CD4-positive, alpha-beta T cell (primary cell): ENCODE measurements at regions not wholly inside any gene's neighbourhood (a gene's known extent, or its start where the extent isn't known, plus 50 kb on each side); places are given as distances from the start of the nearest gene placed in this dataset.

Experiments
- ATAC-seq: fragments of 200-7000 bp; cut with Tn5 transposase; one replicate; pipeline ENCODE4 v1.10.0; 2022; ENCODE audit warnings: mild to moderate bottlenecking; ENCODE audit not compliant: poor library complexity
- CTCF ChIA-PET: fragments of 350-600 bp; sonication (Branson Sonifier 250); formaldehyde crosslinking; loops from one replicate; lab custom pipeline; 2021; ENCODE audit warnings: antibody characterized with exemption, inconsistent platforms; lab: Charles Lee
- POLR2A ChIA-PET: fragments of 350-600 bp; sonication (Branson Sonifier 250); formaldehyde crosslinking; loops from one replicate; lab custom pipeline; 2021; ENCODE audit warnings: antibody characterized with exemption, inconsistent platforms; lab: Charles Lee
- DNase-seq, 14 experiments: peaks; one replicate each; pipeline ENCODE4 v3.0.0-alpha.2; 2013 to 2020; ENCODE audit warnings: mixed read lengths in 2 of 14
- H3K27ac ChIP-seq, 2 donors: one replicate each; pipeline versions ENCODE4 v1.5.1 to v1.7.0; 2013; ENCODE audit warnings: low read length in 2 of 2, low read depth in 1 of 2, mild to moderate bottlenecking in 1 of 2
- H3K27me3 ChIP-seq, 2 experiments: 1 replicate in 1 of 2; 2 replicates in 1 of 2; pipeline versions ENCODE4 v1.6.1 to v1.7.0; 2013; ENCODE audit warnings: low read length in 2 of 2, control low read depth in 1 of 2, mild to moderate bottlenecking in 1 of 2, moderate library complexity in 1 of 2; ENCODE audit not compliant: insufficient read depth in 2 of 2, control insufficient read depth in 1 of 2
- H3K36me3 ChIP-seq: one replicate; pipeline ENCODE4 v1.6.1; 2013; ENCODE audit warnings: low read length, control low read depth; ENCODE audit not compliant: insufficient read depth
- H3K4me1 ChIP-seq: one replicate; pipeline ENCODE4 v1.6.1; 2013; ENCODE audit warnings: low read length, control low read depth; ENCODE audit not compliant: insufficient read depth
- H3K4me3 ChIP-seq: one replicate; pipeline ENCODE4 v1.5.1; 2013; ENCODE audit warnings: mild to moderate bottlenecking, low read length, moderate library complexity
- H3K9me3 ChIP-seq, 2 experiments: 1 replicate in 1 of 2; 2 replicates in 1 of 2; pipeline versions ENCODE4 v1.6.1 to v1.7.0; 2013; ENCODE audit warnings: low read length in 2 of 2, mild to moderate bottlenecking in 2 of 2, control low read depth in 1 of 2, moderate library complexity in 1 of 2; ENCODE audit not compliant: control insufficient read depth in 1 of 2, insufficient read depth in 1 of 2
- H3K27ac Mint-ChIP-seq: one replicate; pipeline ENCODE4 v1.8.0; 2020; ENCODE audit warnings: mixed read lengths
- H3K27me3 Mint-ChIP-seq: one replicate; pipeline ENCODE4 v1.8.0; 2021; ENCODE audit warnings: mixed read lengths
- H3K36me3 Mint-ChIP-seq: one replicate; pipeline ENCODE4 v1.8.0; 2021; ENCODE audit warnings: low read depth, mixed read lengths
- H3K4me1 Mint-ChIP-seq: one replicate; pipeline ENCODE4 v1.8.0; 2021; ENCODE audit warnings: low read depth, mixed read lengths
- H3K4me3 Mint-ChIP-seq: one replicate; pipeline ENCODE4 v1.8.0; 2020; ENCODE audit warnings: mild to moderate bottlenecking, mixed read lengths
- H3K9me3 Mint-ChIP-seq: one replicate; pipeline ENCODE4 v1.8.0; 2020; ENCODE audit warnings: mixed read lengths
- intact Hi-C, 2 experiments: fragments of 100-400 bp; cut with DNase I in 1 of 2; cut with micrococcal nuclease in 1 of 2; formaldehyde crosslinking; loops; one replicate each; pipeline versions ENCODE4 v1.15.1 to v1.9.0; 2023 to 2025; cut with DNase I, micrococcal nuclease
- TF ChIP-seq, protein P1 (sequence below): fragments of 200-600 bp; IDR thresholded peaks from one replicate; pipeline ENCODE4 v1.8.0; 2022; ENCODE audit warnings: antibody characterized with exemption, mild to moderate bottlenecking

DNA sequence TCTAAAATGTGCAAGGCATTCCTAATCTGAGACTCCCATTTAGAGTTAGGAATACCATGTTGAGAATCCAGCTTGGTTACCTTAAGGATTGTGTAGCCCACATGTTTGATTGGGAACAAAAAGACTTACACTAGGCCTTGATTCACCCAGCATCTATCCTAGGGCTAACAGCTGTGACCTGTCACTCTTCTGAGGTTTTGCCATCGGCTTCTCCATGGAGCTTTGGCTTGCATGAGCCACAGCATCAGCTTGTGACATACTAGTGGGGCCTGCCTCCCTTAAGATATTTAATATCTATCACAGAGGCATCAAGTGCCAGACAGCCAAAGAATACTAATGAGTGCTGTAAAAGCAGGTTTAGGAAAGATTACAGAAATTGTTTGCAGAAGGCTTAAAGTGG lies 241.3 kb upstream of the UBE2E3 start:
- H3K4me1 Mint-ChIP-seq, result no peaks in the 10 kb centered on the region
- H3K9me3 ChIP-seq, result no peaks in the 10 kb centered on the region
- DNase-seq (no peak), ATAC-seq (no peak)
- peaks cover 5% of the 10 kb centered on the region for H3K27me3 Mint-ChIP-seq
- H3K9me3 Mint-ChIP-seq, result no peaks in the 10 kb centered on the region
- H3K27ac ChIP-seq, result no peak overlapping the region
- no peak overlapping the region for H3K27ac Mint-ChIP-seq
- POLR2A ChIA-PET, result no interaction called here
- intact Hi-C loops, result no loop called here
- no peaks in the 10 kb centered on the region for H3K4me1 ChIP-seq
- CTCF ChIA-PET, result no interaction called here
- no peak overlapping the region for H3K4me3 Mint-ChIP-seq
- TF ChIP-seq, protein P1, sequence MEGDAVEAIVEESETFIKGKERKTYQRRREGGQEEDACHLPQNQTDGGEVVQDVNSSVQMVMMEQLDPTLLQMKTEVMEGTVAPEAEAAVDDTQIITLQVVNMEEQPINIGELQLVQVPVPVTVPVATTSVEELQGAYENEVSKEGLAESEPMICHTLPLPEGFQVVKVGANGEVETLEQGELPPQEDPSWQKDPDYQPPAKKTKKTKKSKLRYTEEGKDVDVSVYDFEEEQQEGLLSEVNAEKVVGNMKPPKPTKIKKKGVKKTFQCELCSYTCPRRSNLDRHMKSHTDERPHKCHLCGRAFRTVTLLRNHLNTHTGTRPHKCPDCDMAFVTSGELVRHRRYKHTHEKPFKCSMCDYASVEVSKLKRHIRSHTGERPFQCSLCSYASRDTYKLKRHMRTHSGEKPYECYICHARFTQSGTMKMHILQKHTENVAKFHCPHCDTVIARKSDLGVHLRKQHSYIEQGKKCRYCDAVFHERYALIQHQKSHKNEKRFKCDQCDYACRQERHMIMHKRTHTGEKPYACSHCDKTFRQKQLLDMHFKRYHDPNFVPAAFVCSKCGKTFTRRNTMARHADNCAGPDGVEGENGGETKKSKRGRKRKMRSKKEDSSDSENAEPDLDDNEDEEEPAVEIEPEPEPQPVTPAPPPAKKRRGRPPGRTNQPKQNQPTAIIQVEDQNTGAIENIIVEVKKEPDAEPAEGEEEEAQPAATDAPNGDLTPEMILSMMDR, result no peak
- peaks cover 0 to 3% of the 10 kb centered on the region in 2 experiments for H3K27me3 ChIP-seq
- no peaks in the 10 kb centered on the region for H3K36me3 ChIP-seq
- H3K4me3 ChIP-seq, result no peak overlapping the region
- H3K36me3 Mint-ChIP-seq, result no peaks in the 10 kb centered on the region

DNA sequence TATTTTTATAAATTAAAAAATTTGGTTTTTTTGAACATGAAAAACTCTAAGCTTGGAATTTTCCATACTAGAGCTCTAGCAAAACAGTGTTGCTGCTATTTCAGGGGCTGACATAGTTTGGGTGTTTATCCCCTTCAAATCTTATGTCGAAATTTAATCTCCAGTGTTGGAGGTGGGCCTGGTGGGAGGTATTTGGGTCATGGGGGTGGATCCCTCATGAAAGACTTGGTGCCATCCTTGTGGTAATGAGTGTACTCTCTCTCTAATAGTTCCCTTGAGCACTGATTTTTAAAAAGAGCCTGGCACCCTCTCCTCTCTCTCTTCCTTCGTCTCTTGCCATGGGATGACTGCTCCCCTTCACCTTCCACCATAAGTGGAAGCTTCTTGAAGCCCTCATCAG lies 244.6 kb upstream of the UBE2E3 start:
- Mint-ChIP-seq H3K9me3 (no peaks in the 10 kb centered on the region), H3K36me3 (no peaks in the 10 kb centered on the region), H3K4me3 (no peak overlapping the region), H3K27me3 (peaks cover 5% of the 10 kb centered on the region), H3K27ac (no peak overlapping the region), H3K4me1 (no peaks in the 10 kb centered on the region)
- Histone ChIP-seq H3K4me1 (no peaks in the 10 kb centered on the region), H3K36me3 (no peaks in the 10 kb centered on the region), H3K9me3 (no peaks in the 10 kb centered on the region), H3K27ac (no peak overlapping the region), H3K4me3 (no peak overlapping the region), H3K27me3 (peaks cover 0 to 3% of the 10 kb centered on the region in 2 experiments)
- intact Hi-C loops, result no loop called here
- no peak for ATAC-seq
- DNase-seq, result no peak
- ChIA-PET CTCF (no interaction called here), POLR2A (no interaction called here)
- TF ChIP-seq, protein P1, result no peak

DNA sequence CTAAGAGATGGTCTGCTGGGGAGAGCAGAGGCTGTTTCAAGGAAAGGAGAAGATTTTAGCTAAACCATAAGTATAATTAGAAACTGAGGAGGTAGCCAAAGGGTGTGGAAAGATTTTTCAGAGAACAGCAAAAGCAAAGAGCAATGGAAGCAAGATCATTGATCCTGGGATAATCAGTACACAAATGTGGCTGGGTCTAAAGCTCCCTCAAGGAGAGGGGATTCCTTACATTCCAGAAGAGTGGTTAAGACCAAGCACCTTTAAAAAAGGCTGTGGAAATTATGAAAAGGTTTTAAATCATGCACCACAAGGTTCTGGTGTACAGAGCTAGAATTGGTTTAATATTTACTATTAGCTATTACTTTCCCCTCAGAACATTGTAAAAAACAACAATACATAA lies 246.0 kb upstream of the UBE2E3 start:
- no peaks in the 10 kb centered on the region for H3K36me3 Mint-ChIP-seq
- DNase-seq, result no peak
- H3K4me1 ChIP-seq, result no peaks in the 10 kb centered on the region
- no peaks in the 10 kb centered on the region for H3K9me3 ChIP-seq
- POLR2A ChIA-PET, result no interaction called here
- H3K4me3 Mint-ChIP-seq, result no peak overlapping the region
- H3K9me3 Mint-ChIP-seq, result no peaks in the 10 kb centered on the region
- intact Hi-C loops, result no loop called here
- H3K4me1 Mint-ChIP-seq, result no peaks in the 10 kb centered on the region
- no peak overlapping the region for H3K27ac ChIP-seq
- H3K27me3 Mint-ChIP-seq, result peaks cover 5% of the 10 kb centered on the region
- no peaks in the 10 kb centered on the region for H3K36me3 ChIP-seq
- H3K27me3 ChIP-seq, result peaks cover 0 to 3% of the 10 kb centered on the region in 2 experiments
- TF ChIP-seq, protein P1, result no peak
- CTCF ChIA-PET, result no interaction called here
- H3K4me3 ChIP-seq, result no peak overlapping the region
- no peak for ATAC-seq
- H3K27ac Mint-ChIP-seq, result no peak overlapping the region
